HEK293T (cell line): ENCODE measurements at regions not wholly inside any gene's neighbourhood (a gene's known extent, or its start where the extent isn't known, plus 50 kb on each side); places are given as distances from the start of the nearest gene placed in this dataset.

ENCODE experiments used
- FOXA1 ChIP-seq: fragments of 450-650 bp; IDR thresholded peaks from 2 replicates; pipeline ENCODE4 v1.6.1; 2016; ENCODE audit warnings: mild to moderate bottlenecking
- FOXK2 ChIP-seq: fragments of 450-650 bp; IDR thresholded peaks from 2 replicates; pipeline ENCODE4 v1.6.1; 2016; ENCODE audit warnings: mild to moderate bottlenecking
- FOXM1 ChIP-seq: fragments of 450-650 bp; IDR thresholded peaks from 2 replicates; pipeline ENCODE4 v1.6.1; 2017; ENCODE audit warnings: mild to moderate bottlenecking, borderline replicate concordance
- L3MBTL2 ChIP-seq: fragments of 450-650 bp; conservative IDR thresholded peaks from 2 replicates; pipeline ENCODE4 v1.6.1; 2016; ENCODE audit warnings: mild to moderate bottlenecking
- SP1 ChIP-seq: fragments of 450-650 bp; IDR thresholded peaks from 2 replicates; pipeline ENCODE4 v1.6.1; 2017
- SUZ12 ChIP-seq: fragments of 450-650 bp; IDR thresholded peaks from 2 replicates; pipeline ENCODE4 v1.6.1; 2016; ENCODE audit warnings: mild to moderate bottlenecking
- ZNF384 ChIP-seq: fragments of 450-650 bp; IDR thresholded peaks from 2 replicates; pipeline ENCODE4 v1.6.1; 2016
- TF ChIP-seq, protein P1 (sequence below): fragments of 450-650 bp; IDR thresholded peaks from 2 replicates; pipeline ENCODE4 v1.6.1; 2016

DNA sequence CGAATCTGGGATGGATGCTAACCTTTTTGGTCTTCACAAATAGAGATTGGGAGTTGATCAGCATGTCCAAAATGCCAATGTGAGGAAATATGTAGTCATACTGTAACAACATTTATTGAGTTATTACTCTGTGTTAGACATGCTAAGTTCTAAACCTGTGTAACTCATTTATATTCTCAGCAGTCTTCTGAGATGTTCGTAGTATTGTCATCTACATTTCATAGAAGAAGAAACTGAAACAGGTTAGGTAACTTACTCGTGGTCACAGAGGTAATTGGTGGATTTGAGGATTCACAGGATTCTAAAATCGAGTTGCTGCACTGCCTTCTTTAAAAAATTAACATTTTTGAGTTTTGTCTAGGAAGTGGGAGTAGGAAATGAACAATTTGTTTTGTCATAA, 162.1 kb downstream of the UBE2E3 start:
- no peak for TF ChIP-seq SUZ12
- TF ChIP-seq FOXK2: no peak
- no peak for TF ChIP-seq FOXA1
- TF ChIP-seq, protein P1, sequence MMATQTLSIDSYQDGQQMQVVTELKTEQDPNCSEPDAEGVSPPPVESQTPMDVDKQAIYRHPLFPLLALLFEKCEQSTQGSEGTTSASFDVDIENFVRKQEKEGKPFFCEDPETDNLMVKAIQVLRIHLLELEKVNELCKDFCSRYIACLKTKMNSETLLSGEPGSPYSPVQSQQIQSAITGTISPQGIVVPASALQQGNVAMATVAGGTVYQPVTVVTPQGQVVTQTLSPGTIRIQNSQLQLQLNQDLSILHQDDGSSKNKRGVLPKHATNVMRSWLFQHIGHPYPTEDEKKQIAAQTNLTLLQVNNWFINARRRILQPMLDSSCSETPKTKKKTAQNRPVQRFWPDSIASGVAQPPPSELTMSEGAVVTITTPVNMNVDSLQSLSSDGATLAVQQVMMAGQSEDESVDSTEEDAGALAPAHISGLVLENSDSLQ: no peak
- TF ChIP-seq SP1: no peak
- TF ChIP-seq FOXM1: no peak
- no peak for TF ChIP-seq L3MBTL2
- TF ChIP-seq ZNF384: no peak
